Loucy (cell line): ENCODE measurements at regions not wholly inside any gene's neighbourhood (a gene's known extent, or its start where the extent isn't known, plus 50 kb on each side); places are given as distances from the start of the nearest gene placed in this dataset.
"Not testable (repeated sequence)": the region's sequence is repeated elsewhere in the genome, so short reads cannot be mapped to it uniquely, and the experiment has no call there.

Experiments
- H2AFZ ChIP-seq: fragments of 200-600 bp; sonication (generic); 2 replicates; pipeline ENCODE4 v1.6.0; 2016; ENCODE audit warnings: antibody characterized with exemption, mild to moderate bottlenecking, low read length, moderate library complexity
- H3F3A ChIP-seq: fragments of 200-600 bp; 2 replicates; pipeline ENCODE4 v1.6.0; 2016; ENCODE audit warnings: antibody characterized with exemption, low read depth, mild to moderate bottlenecking
- H3K27me3 ChIP-seq: fragments of 200-600 bp; sonication (generic); 2 replicates; pipeline ENCODE4 v1.6.1; 2014; ENCODE audit warnings: low read length, mild to moderate bottlenecking; ENCODE audit not compliant: insufficient read depth, poor library complexity, severe bottlenecking
- H3K36me3 ChIP-seq: fragments of 200-600 bp; sonication (generic); 2 replicates; pipeline ENCODE4 v1.6.1; 2016; ENCODE audit warnings: low read length; ENCODE audit not compliant: insufficient read depth
- H3K4me1 ChIP-seq: fragments of 200-600 bp; sonication (generic); 2 replicates; pipeline ENCODE4 v1.5.1; 2014; ENCODE audit warnings: low read length, mild to moderate bottlenecking; ENCODE audit not compliant: insufficient read depth, poor library complexity, severe bottlenecking
- H3K4me2 ChIP-seq: fragments of 200-600 bp; sonication (generic); 2 replicates; pipeline ENCODE4 v1.6.0; 2014; ENCODE audit warnings: antibody characterized with exemption, low read length, low read depth, mild to moderate bottlenecking; ENCODE audit not compliant: poor library complexity, severe bottlenecking
- H3K4me3 ChIP-seq: fragments of 200-600 bp; sonication (generic); 2 replicates; pipeline ENCODE4 v1.5.1; 2014; ENCODE audit warnings: low read length, mild to moderate bottlenecking, mixed read lengths; ENCODE audit not compliant: poor library complexity, severe bottlenecking
- H3K79me2 ChIP-seq: fragments of 200-600 bp; sonication (generic); 2 replicates; pipeline ENCODE4 v1.6.1; 2014; ENCODE audit warnings: low read length; ENCODE audit not compliant: insufficient read depth
- H3K9ac ChIP-seq: fragments of 200-600 bp; sonication (generic); 2 replicates; pipeline ENCODE4 v1.6.0; 2014; ENCODE audit warnings: mild to moderate bottlenecking, low read depth, low read length, moderate library complexity; ENCODE audit not compliant: poor library complexity, severe bottlenecking
- H3K9me2 ChIP-seq: fragments of 200-600 bp; sonication (generic); replicated peaks from 2 replicates; pipeline ENCODE4 v1.6.1; 2016; ENCODE audit warnings: low read depth, low read length, mixed read lengths
- H3K9me3 ChIP-seq: fragments of 200-600 bp; sonication (generic); 2 replicates; pipeline ENCODE4 v1.6.1; 2014; ENCODE audit warnings: mild to moderate bottlenecking, antibody characterized with exemption, low read length, low read depth; ENCODE audit not compliant: insufficient read depth
- H4K20me1 ChIP-seq: fragments of 200-600 bp; sonication (generic); 2 replicates; pipeline ENCODE4 v1.6.0; 2014; ENCODE audit warnings: antibody characterized with exemption, low read length, mild to moderate bottlenecking; ENCODE audit not compliant: insufficient read depth, poor library complexity, severe bottlenecking
- CTCF ChIP-seq: fragments of 200-600 bp; sonication (generic); conservative IDR thresholded peaks from 2 replicates; pipeline ENCODE4 v1.5.1; 2014; ENCODE audit warnings: mild to moderate bottlenecking, antibody characterized with exemption, low read length
- EZH2phosphoT487 ChIP-seq: fragments of 200-600 bp; IDR thresholded peaks from 2 replicates; pipeline ENCODE4 v1.6.1; 2018; ENCODE audit warnings: antibody characterized with exemption, mild to moderate bottlenecking, moderate library complexity, borderline replicate concordance

GRCh38 chr2:150674283-150674682, 186.8 kb upstream of the RND3 start:
- Histone ChIP-seq H4K20me1 (no peaks in the 10 kb centered on the region), H3K27me3 (no peaks in the 10 kb centered on the region), H3K4me3 (no peak overlapping the region), H3K4me1 (peaks cover 11% of the 10 kb centered on the region), H3K9ac (no peak overlapping the region), H3K9me2 (no peaks in the 10 kb centered on the region), H3K4me2 (no peak overlapping the region), H3K9me3 (no peaks in the 10 kb centered on the region), H2AFZ (no peak overlapping the region), H3K36me3 (no peaks in the 10 kb centered on the region), H3K79me2 (no peaks in the 10 kb centered on the region), H3F3A (no peaks in the 10 kb centered on the region)
- TF ChIP-seq EZH2phosphoT487 (no peak), CTCF (no peak)

GRCh38 chr2:150672311-150672710, 184.8 kb upstream of the RND3 start:
- Histone ChIP-seq H3K4me3 (no peak overlapping the region), H3K4me1 (peaks cover 14% of the 10 kb centered on the region)

DNA sequence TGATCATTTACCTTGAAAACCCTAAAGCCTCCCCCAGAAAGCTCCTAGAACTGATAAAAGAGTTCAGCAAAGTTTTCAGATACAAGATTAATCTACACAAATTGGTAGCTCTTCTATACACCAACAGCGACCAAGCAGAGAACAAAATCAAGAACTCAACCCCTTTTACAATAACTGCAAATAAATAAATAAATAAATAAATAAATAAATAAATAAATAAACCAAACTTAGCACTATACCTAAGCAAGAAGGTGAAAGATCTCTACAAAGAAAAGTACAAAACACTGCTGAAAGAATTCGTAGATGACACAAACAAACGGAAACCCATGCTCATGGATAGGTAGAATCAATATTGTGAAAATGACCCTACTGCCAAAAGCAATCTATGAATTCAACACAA, 182.0 kb upstream of the RND3 start:
- Histone ChIP-seq H3K9me2 (no peaks in the 10 kb centered on the region), H3K9me3 (no peaks in the 10 kb centered on the region), H3K4me3 (no peak overlapping the region), H3K9ac (no peak overlapping the region), H3K27me3 (no peaks in the 10 kb centered on the region), H3K4me2 (no peak overlapping the region), H3K79me2 (no peaks in the 10 kb centered on the region), H2AFZ (no peak overlapping the region), H3K36me3 (no peaks in the 10 kb centered on the region), H4K20me1 (no peaks in the 10 kb centered on the region), H3F3A (no peaks in the 10 kb centered on the region), H3K4me1 (peaks cover 11% of the 10 kb centered on the region)
- TF ChIP-seq EZH2phosphoT487: no peak
- TF ChIP-seq CTCF: no peak

More at GRCh38 chr2:150672311-150672710, 184.8 kb upstream of the RND3 start:
- Histone ChIP-seq H4K20me1 (no peaks in the 10 kb centered on the region), H3F3A (no peaks in the 10 kb centered on the region), H2AFZ (no peak overlapping the region), H3K9me2 (no peaks in the 10 kb centered on the region), H3K36me3 (no peaks in the 10 kb centered on the region), H3K9me3 (no peaks in the 10 kb centered on the region), H3K9ac (no peak overlapping the region), H3K27me3 (no peaks in the 10 kb centered on the region), H3K79me2 (no peaks in the 10 kb centered on the region), H3K4me2 (no peak overlapping the region)
- TF ChIP-seq EZH2phosphoT487: no peak
- TF ChIP-seq CTCF: no peak

DNA sequence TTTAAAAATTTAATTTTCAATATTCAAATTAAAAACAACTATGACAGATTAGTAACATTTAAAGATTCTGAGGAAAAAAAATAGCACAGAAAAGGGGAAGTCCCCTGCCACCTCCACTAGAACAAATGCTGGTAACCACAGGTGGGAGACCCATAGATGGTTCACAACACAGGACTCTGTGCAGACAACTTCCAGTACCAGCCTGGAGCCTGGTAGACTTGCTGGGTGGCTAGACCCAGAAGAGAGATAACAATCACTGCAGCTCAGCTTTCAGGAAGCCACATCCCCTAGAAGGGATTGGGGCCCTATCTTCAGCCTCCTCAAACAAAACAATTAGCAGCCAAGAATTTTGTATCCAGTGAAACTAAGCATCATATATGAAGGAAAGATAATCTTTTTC, 179.6 kb upstream of the RND3 start:
- H3K79me2 ChIP-seq, H3K9ac ChIP-seq, H3K4me3 ChIP-seq, H3K36me3 ChIP-seq, H4K20me1 ChIP-seq, H3K27me3 ChIP-seq, H3K9me2 ChIP-seq, H3F3A ChIP-seq, H3K9me3 ChIP-seq, H3K4me2 ChIP-seq, H2AFZ ChIP-seq: not testable (repeated sequence)
- H3K4me1 ChIP-seq: peaks cover 15% of the 10 kb centered on the region
